ENCODE measurements at regions not wholly inside any gene's neighbourhood (a gene's known extent, or its start where the extent isn't known, plus 50 kb on each side); places are given as distances from the start of the nearest gene placed in this dataset.

GRCh38 chr5:74132485-74132884, 506.5 kb downstream of the ARHGEF28 start:
- no peak for TF ChIP-seq CTCF (IDR thresholded peaks at IDR 0.05)
- Mint-ChIP-seq H3K27ac (no peak overlapping the region), H3K9me3 (no peaks in the 10 kb centered on the region), H3K4me3 (no peak overlapping the region), H3K27me3 (ENCODE audit: low read depth, poor library complexity) (no peaks in the 10 kb centered on the region), H3K4me1 (peaks cover 11% of the 10 kb centered on the region), H3K36me3 (ENCODE audit: low read depth) (no peaks in the 10 kb centered on the region)
- no peak for DNase-seq

- no peak for TF ChIP-seq CTCF (IDR thresholded peaks at IDR 0.05)
- H3K36me3 Mint-ChIP-seq (ENCODE audit: low read depth), result no peaks in the 10 kb centered on the region
- no peaks in the 10 kb centered on the region for H3K27me3 Mint-ChIP-seq (ENCODE audit: low read depth, poor library complexity)
- no peaks in the 10 kb centered on the region for H3K9me3 Mint-ChIP-seq
- H3K27ac Mint-ChIP-seq, result no peak overlapping the region
- no peak overlapping the region for H3K4me3 Mint-ChIP-seq
- H3K4me1 Mint-ChIP-seq, result peaks cover 21% of the 10 kb centered on the region
- no peak for DNase-seq
These were observed 505.3 kb downstream of the ARHGEF28 start for GRCh38 chr5:74131250-74131649.

GRCh38 chr5:74130155-74130897, 504.3 kb downstream of the ARHGEF28 start:
- TF ChIP-seq CTCF (IDR thresholded peaks at IDR 0.05), result no peak
- H3K4me3 Mint-ChIP-seq, result no peak overlapping the region
- peaks cover 21% of the 10 kb centered on the region for H3K4me1 Mint-ChIP-seq
- no peaks in the 10 kb centered on the region for H3K27me3 Mint-ChIP-seq (ENCODE audit: low read depth, poor library complexity)
- no peak overlapping the region for H3K27ac Mint-ChIP-seq
- no peaks in the 10 kb centered on the region for H3K36me3 Mint-ChIP-seq (ENCODE audit: low read depth)
- no peaks in the 10 kb centered on the region for H3K9me3 Mint-ChIP-seq
- DNase-seq, result no peak

- Mint-ChIP-seq H3K4me1 (peaks cover 29% of the 10 kb centered on the region), H3K36me3 (ENCODE audit: low read depth) (no peaks in the 10 kb centered on the region), H3K4me3 (no peak overlapping the region), H3K9me3 (no peaks in the 10 kb centered on the region), H3K27ac (no peak overlapping the region), H3K27me3 (ENCODE audit: low read depth, poor library complexity) (peaks cover 1% of the 10 kb centered on the region)
- TF ChIP-seq CTCF (IDR thresholded peaks at IDR 0.05), result no peak
- DNase-seq, result no peak
These were observed 501.7 kb downstream of the ARHGEF28 start for GRCh38 chr5:74127381-74128320.

- DNase-seq, result no peak
- peaks cover 30% of the 10 kb centered on the region for H3K4me1 Mint-ChIP-seq
These were observed 500.3 kb downstream of the ARHGEF28 start for GRCh38 chr5:74126294-74126693.

More at GRCh38 chr5:74126294-74126693, 500.3 kb downstream of the ARHGEF28 start:
- H3K27me3 Mint-ChIP-seq (ENCODE audit: low read depth, poor library complexity), result peaks cover 2% of the 10 kb centered on the region
- no peak overlapping the region for H3K27ac Mint-ChIP-seq
- H3K9me3 Mint-ChIP-seq, result no peaks in the 10 kb centered on the region
- H3K36me3 Mint-ChIP-seq (ENCODE audit: low read depth), result no peaks in the 10 kb centered on the region
- H3K4me3 Mint-ChIP-seq, result no peak overlapping the region
- no peak for TF ChIP-seq CTCF (IDR thresholded peaks at IDR 0.05)
